HEK293T (cell line): ENCODE measurements at regions not wholly inside any gene's neighbourhood (a gene's known extent, or its start where the extent isn't known, plus 50 kb on each side); places are given as distances from the start of the nearest gene placed in this dataset.

ENCODE experiments used
- CTCF ChIA-PET: fragments of 350-600 bp; formaldehyde crosslinking; extraction: SDS; loops from one replicate; lab custom pipeline; 2021; ENCODE audit warnings: antibody characterized with exemption, inconsistent platforms; lab: Yijun Ruan, JAX
- POLR2A ChIA-PET: fragments of 350-600 bp; formaldehyde crosslinking; extraction: SDS; loops from one replicate; lab custom pipeline; 2020; ENCODE audit warnings: antibody characterized with exemption, inconsistent platforms; lab: Yijun Ruan, JAX
- DNase-seq: peaks from one replicate; pipeline ENCODE4 v3.0.0; 2012; ENCODE audit warnings: mixed read lengths; ENCODE audit errors: extremely low spot score
- ARNT ChIP-seq: fragments of 450-650 bp; IDR thresholded peaks from 2 replicates; pipeline ENCODE4 v1.6.1; 2017; ENCODE audit warnings: mild to moderate bottlenecking
- BHLHE40 ChIP-seq: fragments of 450-650 bp; IDR thresholded peaks from 2 replicates; pipeline ENCODE4 v1.6.1; 2016; ENCODE audit warnings: mild to moderate bottlenecking, moderate library complexity, borderline replicate concordance
- CTBP1 ChIP-seq: fragments of 450-650 bp; IDR thresholded peaks from 2 replicates; pipeline ENCODE4 v1.6.1; 2016; ENCODE audit warnings: borderline replicate concordance
- ELF4 ChIP-seq: fragments of 450-650 bp; IDR thresholded peaks from 2 replicates; pipeline ENCODE4 v1.6.1; 2017; ENCODE audit warnings: antibody characterized with exemption
- FOXA1 ChIP-seq: fragments of 450-650 bp; IDR thresholded peaks from 2 replicates; pipeline ENCODE4 v1.6.1; 2016; ENCODE audit warnings: mild to moderate bottlenecking
- FOXK2 ChIP-seq: fragments of 450-650 bp; IDR thresholded peaks from 2 replicates; pipeline ENCODE4 v1.6.1; 2016; ENCODE audit warnings: mild to moderate bottlenecking
- FOXM1 ChIP-seq: fragments of 450-650 bp; IDR thresholded peaks from 2 replicates; pipeline ENCODE4 v1.6.1; 2017; ENCODE audit warnings: mild to moderate bottlenecking, borderline replicate concordance
- HDGF ChIP-seq: fragments of 450-650 bp; IDR thresholded peaks from 2 replicates; pipeline ENCODE4 v1.6.1; 2017; ENCODE audit warnings: antibody characterized with exemption, borderline replicate concordance
- L3MBTL2 ChIP-seq: fragments of 450-650 bp; conservative IDR thresholded peaks from 2 replicates; pipeline ENCODE4 v1.6.1; 2016; ENCODE audit warnings: mild to moderate bottlenecking
- LEF1 ChIP-seq: fragments of 450-650 bp; IDR thresholded peaks from 2 replicates; pipeline ENCODE4 v1.6.1; 2017; ENCODE audit warnings: mild to moderate bottlenecking, borderline replicate concordance
- NFRKB ChIP-seq: fragments of 450-650 bp; IDR thresholded peaks from 2 replicates; pipeline ENCODE4 v1.6.1; 2016; ENCODE audit warnings: mild to moderate bottlenecking, moderate library complexity
- PKNOX1 ChIP-seq: fragments of 450-650 bp; IDR thresholded peaks from 2 replicates; pipeline ENCODE4 v1.6.1; 2016
- SP1 ChIP-seq: fragments of 450-650 bp; IDR thresholded peaks from 2 replicates; pipeline ENCODE4 v1.6.1; 2017
- SUZ12 ChIP-seq: fragments of 450-650 bp; IDR thresholded peaks from 2 replicates; pipeline ENCODE4 v1.6.1; 2016; ENCODE audit warnings: mild to moderate bottlenecking
- TARDBP ChIP-seq: fragments of 450-650 bp; IDR thresholded peaks from 2 replicates; pipeline ENCODE4 v1.6.1; 2016
- ZNF384 ChIP-seq: fragments of 450-650 bp; IDR thresholded peaks from 2 replicates; pipeline ENCODE4 v1.6.1; 2016

GRCh38 chr1:56399795-56400194, 179.6 kb downstream of the PLPP3 start:
- POLR2A ChIA-PET: no interaction called here
- TF ChIP-seq FOXA1 (no peak), L3MBTL2 (no peak)
- CTCF ChIA-PET: no interaction called here
- DNase-seq: no peak

- TF ChIP-seq BHLHE40 (no peak), L3MBTL2 (no peak), SP1 (no peak), HDGF (no peak), ELF4 (no peak), PKNOX1 (no peak), FOXA1 (no peak), ARNT (no peak), ZNF384 (no peak), FOXM1 (no peak), CTBP1 (no peak), TARDBP (no peak), FOXK2 (no peak), NFRKB (no peak), SUZ12 (no peak), LEF1 (no peak)
- CTCF ChIA-PET: no interaction called here
- no peak for DNase-seq
- POLR2A ChIA-PET: no interaction called here
Measured at GRCh38 chr1:56399326-56399725, 180.0 kb downstream of the PLPP3 start.

- CTCF ChIA-PET: interaction anchor here (0.7 kb wide), 1 partner anchor 202 kb away, joined by 3 read pairs; no protein-coding TSS in a partner anchor
- POLR2A ChIA-PET: no interaction called here
- TF ChIP-seq CTBP1 (no peak), LEF1 (no peak), FOXM1 (no peak), ZNF384 (no peak), L3MBTL2 (no peak), HDGF (no peak), FOXA1 (no peak)
- DNase-seq: no peak
Measured at GRCh38 chr1:56397811-56398231, 181.5 kb downstream of the PLPP3 start.

GRCh38 chr1:56397409-56397808, 182.0 kb downstream of the PLPP3 start:
- DNase-seq: no peak
- CTCF ChIA-PET: no interaction called here
- TF ChIP-seq BHLHE40 (no peak), ZNF384 (no peak), SP1 (no peak), ELF4 (no peak), ARNT (no peak)
- POLR2A ChIA-PET: no interaction called here

- TF ChIP-seq TARDBP: no peak
- TF ChIP-seq PKNOX1: no peak
- no peak for TF ChIP-seq BHLHE40
- TF ChIP-seq NFRKB: no peak
- TF ChIP-seq ARNT: no peak
- TF ChIP-seq FOXM1: no peak
- no peak for TF ChIP-seq FOXA1
- TF ChIP-seq L3MBTL2: no peak
- no peak for TF ChIP-seq CTBP1
- no peak for TF ChIP-seq LEF1
- no peak for TF ChIP-seq FOXK2
- TF ChIP-seq SP1: no peak
- no peak for TF ChIP-seq ELF4
- no peak for TF ChIP-seq SUZ12
- no peak for TF ChIP-seq ZNF384
- CTCF ChIA-PET: interaction anchor here (1.0 kb wide), 1 partner anchor 12 kb away, joined by 3 read pairs; no protein-coding TSS in a partner anchor
- POLR2A ChIA-PET: interaction anchor here (0.7 kb wide), 1 partner anchor 8 kb away, joined by 3 read pairs; no protein-coding TSS in a partner anchor
- no peak for DNase-seq
Measured at GRCh38 chr1:56396581-56396980, 182.8 kb downstream of the PLPP3 start.

GRCh38 chr1:56395776-56396175, 183.6 kb downstream of the PLPP3 start:
- ChIA-PET POLR2A (no interaction called here), CTCF (no interaction called here)
- DNase-seq: no peak
- TF ChIP-seq NFRKB (no peak), ARNT (no peak), ELF4 (no peak), FOXM1 (no peak), SUZ12 (no peak), FOXA1 (no peak), FOXK2 (no peak), CTBP1 (no peak), LEF1 (no peak), PKNOX1 (no peak), TARDBP (no peak), HDGF (no peak), BHLHE40 (no peak), ZNF384 (no peak)

GRCh38 chr1:56394298-56394697, 185.1 kb downstream of the PLPP3 start:
- no peak for TF ChIP-seq FOXM1
- TF ChIP-seq ZNF384: no peak
- TF ChIP-seq SP1: no peak
- no peak for TF ChIP-seq CTBP1
- TF ChIP-seq ELF4: no peak
- no peak for TF ChIP-seq L3MBTL2
- no peak for TF ChIP-seq HDGF
- TF ChIP-seq PKNOX1: no peak
- no peak for TF ChIP-seq SUZ12
- no peak for TF ChIP-seq BHLHE40
- no peak for TF ChIP-seq NFRKB
- TF ChIP-seq ARNT: no peak
- DNase-seq: no peak
- POLR2A ChIA-PET: no interaction called here
- CTCF ChIA-PET: interaction anchor here (0.9 kb wide), 1 partner anchor 17 kb away, joined by 3 read pairs; no protein-coding TSS in a partner anchor
